ENCODE measurements at regions not wholly inside any gene's neighbourhood (a gene's known extent, or its start where the extent isn't known, plus 50 kb on each side); places are given as distances from the start of the nearest gene placed in this dataset.

- DNase-seq (ENCODE audit: low read depth in 3 of 3, low spot score in 2 of 3) = no peak
Measured at GRCh38 chr11:127074151-127074761, 73.7 kb upstream of the KIRREL3 start.

- DNase-seq (ENCODE audit: low read depth in 3 of 3, low spot score in 2 of 3) = no peak
Measured at GRCh38 chr11:127073621-127074020, 73.1 kb upstream of the KIRREL3 start.

GRCh38 chr11:127071606-127072005, 71.0 kb upstream of the KIRREL3 start:
- DNase-seq (ENCODE audit: low read depth in 3 of 3, low spot score in 2 of 3) = no peak

- DNase-seq (ENCODE audit: low read depth in 3 of 3, low spot score in 2 of 3) = no peak
Measured at GRCh38 chr11:127070808-127071207, 70.2 kb upstream of the KIRREL3 start.

- no peak for DNase-seq (ENCODE audit: low read depth in 3 of 3, low spot score in 2 of 3)
Measured at GRCh38 chr11:127066401-127067090, 66.0 kb upstream of the KIRREL3 start.

- DNase-seq (ENCODE audit: low read depth in 3 of 3, low spot score in 2 of 3) = no peak
Measured at GRCh38 chr11:127063241-127063640, 62.7 kb upstream of the KIRREL3 start.

GRCh38 chr11:127061947-127062346, 61.4 kb upstream of the KIRREL3 start:
- no peak for DNase-seq (ENCODE audit: low read depth in 3 of 3, low spot score in 2 of 3)

GRCh38 chr11:127059750-127060149, 59.2 kb upstream of the KIRREL3 start:
- DNase-seq (ENCODE audit: low read depth in 3 of 3, low spot score in 2 of 3) = no peak

- DNase-seq (ENCODE audit: low read depth in 3 of 3, low spot score in 2 of 3) = no peak
Measured at GRCh38 chr11:127059286-127059685, 58.7 kb upstream of the KIRREL3 start.

- DNase-seq (ENCODE audit: low read depth in 3 of 3, low spot score in 2 of 3) = no peak
Measured at GRCh38 chr11:127058524-127058923, 58.0 kb upstream of the KIRREL3 start.

- no peak for DNase-seq (ENCODE audit: low read depth in 3 of 3, low spot score in 2 of 3)
Measured at GRCh38 chr11:127057126-127057525, 56.6 kb upstream of the KIRREL3 start.

GRCh38 chr11:127056338-127056971, 55.9 kb upstream of the KIRREL3 start:
- DNase-seq (ENCODE audit: low read depth in 3 of 3, low spot score in 2 of 3) = no peak

- no peak for DNase-seq (ENCODE audit: low read depth in 3 of 3, low spot score in 2 of 3)
Measured at GRCh38 chr11:127055236-127055635, 54.7 kb upstream of the KIRREL3 start.

- DNase-seq (ENCODE audit: low read depth in 3 of 3, low spot score in 2 of 3) = no peak
Measured at GRCh38 chr11:127054153-127054552, 53.6 kb upstream of the KIRREL3 start.

- no peak for DNase-seq (ENCODE audit: low read depth in 3 of 3, low spot score in 2 of 3)
Measured at GRCh38 chr11:127052404-127052803, 51.8 kb upstream of the KIRREL3 start.
